Cardiac muscle cell (in vitro differentiated cells and primary cell): ENCODE measurements at regions not wholly inside any gene's neighbourhood (a gene's known extent, or its start where the extent isn't known, plus 50 kb on each side); places are given as distances from the start of the nearest gene placed in this dataset.
"Not testable (repeated sequence)": the region's sequence is repeated elsewhere in the genome, so short reads cannot be mapped to it uniquely, and the experiment has no call there.

Experiments used
- DNase-seq, 2 donors: peaks; one replicate each; pipeline versions ENCODE4 v3.0.0 to v3.0.0-alpha.2; 2010 to 2017; ENCODE audit warnings: low read depth in 1 of 2, low spot score in 1 of 2
- H3K27ac ChIP-seq: fragments of 200-600 bp; sonication (generic); 2 replicates; pipeline ENCODE4 v1.5.1; 2016
- H3K27me3 ChIP-seq: fragments of 200-600 bp; sonication (generic); 2 replicates; pipeline ENCODE4 v1.6.0; 2016; ENCODE audit warnings: control low read depth
- H3K36me3 ChIP-seq: fragments of 200-600 bp; sonication (generic); 2 replicates; pipeline ENCODE4 v1.5.1; 2016; ENCODE audit warnings: control low read depth
- H3K4me1 ChIP-seq: fragments of 200-600 bp; sonication (generic); 2 replicates; pipeline ENCODE4 v1.8.1; 2017; ENCODE audit warnings: low read depth, mild to moderate bottlenecking, mixed run types
- H3K4me3 ChIP-seq: fragments of 200-600 bp; sonication (generic); 2 replicates; pipeline ENCODE4 v1.5.1; 2016; ENCODE audit warnings: mild to moderate bottlenecking
- H3K9me3 ChIP-seq: fragments of 200-600 bp; sonication (generic); 2 replicates; pipeline ENCODE4 v1.5.1; 2017; ENCODE audit warnings: low read depth, mild to moderate bottlenecking, control low read depth
- TF ChIP-seq, protein P1 (sequence below): IDR thresholded peaks from 2 replicates; pipeline ENCODE4 v1.5.1; 2012; ENCODE audit warnings: low read depth, mild to moderate bottlenecking, low read length

DNA sequence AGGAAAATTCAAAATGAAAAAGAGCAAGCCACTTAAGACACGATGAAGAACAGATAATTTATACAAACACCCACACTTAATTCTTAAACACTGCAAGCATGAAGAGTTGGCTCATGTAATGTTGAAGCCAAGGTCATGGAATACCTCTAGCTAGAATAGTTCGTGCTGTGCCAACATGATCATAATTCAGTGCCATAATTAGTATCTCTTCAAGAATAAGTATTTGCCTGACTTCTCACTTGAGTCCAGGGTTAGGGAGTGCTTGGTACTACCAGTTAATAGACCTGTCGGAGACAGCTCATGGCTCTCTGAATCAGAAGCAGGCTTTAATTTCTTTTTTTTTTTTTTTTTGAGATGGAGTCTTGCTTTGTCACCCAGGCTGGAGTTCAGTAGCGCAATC lies 206.3 kb downstream of the UNC5CL start:
- TF ChIP-seq, protein P1, sequence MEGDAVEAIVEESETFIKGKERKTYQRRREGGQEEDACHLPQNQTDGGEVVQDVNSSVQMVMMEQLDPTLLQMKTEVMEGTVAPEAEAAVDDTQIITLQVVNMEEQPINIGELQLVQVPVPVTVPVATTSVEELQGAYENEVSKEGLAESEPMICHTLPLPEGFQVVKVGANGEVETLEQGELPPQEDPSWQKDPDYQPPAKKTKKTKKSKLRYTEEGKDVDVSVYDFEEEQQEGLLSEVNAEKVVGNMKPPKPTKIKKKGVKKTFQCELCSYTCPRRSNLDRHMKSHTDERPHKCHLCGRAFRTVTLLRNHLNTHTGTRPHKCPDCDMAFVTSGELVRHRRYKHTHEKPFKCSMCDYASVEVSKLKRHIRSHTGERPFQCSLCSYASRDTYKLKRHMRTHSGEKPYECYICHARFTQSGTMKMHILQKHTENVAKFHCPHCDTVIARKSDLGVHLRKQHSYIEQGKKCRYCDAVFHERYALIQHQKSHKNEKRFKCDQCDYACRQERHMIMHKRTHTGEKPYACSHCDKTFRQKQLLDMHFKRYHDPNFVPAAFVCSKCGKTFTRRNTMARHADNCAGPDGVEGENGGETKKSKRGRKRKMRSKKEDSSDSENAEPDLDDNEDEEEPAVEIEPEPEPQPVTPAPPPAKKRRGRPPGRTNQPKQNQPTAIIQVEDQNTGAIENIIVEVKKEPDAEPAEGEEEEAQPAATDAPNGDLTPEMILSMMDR = no peak
- no peaks in the 10 kb centered on the region for H3K27me3 ChIP-seq

DNA sequence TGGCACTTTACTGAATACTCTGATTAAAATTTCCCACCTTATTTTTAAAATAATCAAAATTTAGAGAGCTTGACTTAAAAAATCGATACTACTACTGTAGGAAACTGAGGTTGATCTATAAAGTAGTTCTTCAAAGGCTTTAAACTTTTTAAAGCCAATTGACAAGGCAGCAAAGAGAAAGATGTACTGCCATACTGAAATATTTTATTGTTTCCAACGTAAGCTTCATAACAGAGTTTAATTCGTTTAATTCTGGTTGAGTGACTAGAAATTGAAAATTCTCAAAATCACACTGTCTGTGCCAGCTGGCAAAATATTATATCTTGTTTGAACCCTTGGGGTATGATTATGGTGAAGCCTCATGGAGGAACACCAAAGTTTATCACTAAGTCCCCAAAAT lies 207.6 kb downstream of the UNC5CL start:
- no peak for DNase-seq
- TF ChIP-seq, protein P1 = no peak
- Histone ChIP-seq H3K9me3 (no peaks in the 10 kb centered on the region), H3K4me1 (no peaks in the 10 kb centered on the region), H3K27me3 (no peaks in the 10 kb centered on the region), H3K27ac (no peak overlapping the region), H3K36me3 (no peaks in the 10 kb centered on the region), H3K4me3 (no peak overlapping the region)

More for the DNA sequence above, 206.3 kb downstream of the UNC5CL start:
- no peaks in the 10 kb centered on the region for H3K36me3 ChIP-seq
- H3K4me3 ChIP-seq = no peak overlapping the region
- no peaks in the 10 kb centered on the region for H3K4me1 ChIP-seq
- H3K9me3 ChIP-seq = no peaks in the 10 kb centered on the region
- DNase-seq = no peak
- H3K27ac ChIP-seq = no peak overlapping the region

- Histone ChIP-seq H3K36me3 (no peaks in the 10 kb centered on the region), H3K4me3 (no peak overlapping the region), H3K9me3 (no peaks in the 10 kb centered on the region), H3K27me3 (no peaks in the 10 kb centered on the region), H3K27ac (no peak overlapping the region), H3K4me1 (no peaks in the 10 kb centered on the region)
- TF ChIP-seq, protein P1 = no peak
- DNase-seq = no peak
Measured at GRCh38 chr6:40825102-40825501, 213.9 kb downstream of the UNC5CL start.

GRCh38 chr6:40823917-40824891 lies 214.8 kb downstream of the UNC5CL start:
- TF ChIP-seq, protein P1 = peak; percentile 67
- H3K27ac ChIP-seq, H3K4me1 ChIP-seq, H3K36me3 ChIP-seq, H3K4me3 ChIP-seq, H3K27me3 ChIP-seq, H3K9me3 ChIP-seq: not testable (repeated sequence)
- DNase-seq = peak; percentile 68 to 76

DNA sequence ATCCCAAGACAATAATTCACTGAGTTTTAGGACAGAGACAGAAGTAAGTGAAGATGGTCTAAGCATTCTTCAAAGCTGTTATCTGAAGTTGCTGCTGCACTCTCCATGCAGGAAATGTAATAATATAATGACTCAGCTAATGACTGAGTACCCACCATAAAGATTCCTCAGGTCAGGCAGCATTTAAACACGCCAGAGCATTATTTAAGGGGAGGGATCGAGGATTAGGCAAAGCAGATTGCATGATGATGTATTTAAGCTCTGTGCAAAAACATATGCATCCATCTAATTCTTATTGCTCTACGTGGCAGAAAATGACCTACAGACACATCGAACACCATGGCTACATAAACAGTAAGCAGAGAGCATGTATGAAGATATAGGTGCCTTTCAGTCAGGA lies 216.4 kb downstream of the UNC5CL start:
- Histone ChIP-seq H3K4me3 (no peak overlapping the region), H3K27ac (no peak overlapping the region)
- DNase-seq = no peak

More for the DNA sequence above, 216.4 kb downstream of the UNC5CL start:
- H3K36me3 ChIP-seq = no peaks in the 10 kb centered on the region
- H3K27me3 ChIP-seq = no peaks in the 10 kb centered on the region
- no peaks in the 10 kb centered on the region for H3K9me3 ChIP-seq
- TF ChIP-seq, protein P1 = no peak
- no peaks in the 10 kb centered on the region for H3K4me1 ChIP-seq
